Stimulated activated CD8-positive, alpha-beta memory T cell treated with anti-CD3 and anti-CD28 coated beads, Interleukin-15, amount 100 ng/mL, for 48 hours (primary cell): ENCODE measurements at regions not wholly inside any gene's neighbourhood (a gene's known extent, or its start where the extent isn't known, plus 50 kb on each side); places are given as distances from the start of the nearest gene placed in this dataset.
"Not testable (repeated sequence)": the region's sequence is repeated elsewhere in the genome, so short reads cannot be mapped to it uniquely, and the experiment has no call there.

Experiments used
- DNase-seq, 2 donors: peaks; one replicate each; pipeline ENCODE4 v3.0.0-alpha.2; 2020; ENCODE audit warnings: low read depth in 2 of 2

DNA sequence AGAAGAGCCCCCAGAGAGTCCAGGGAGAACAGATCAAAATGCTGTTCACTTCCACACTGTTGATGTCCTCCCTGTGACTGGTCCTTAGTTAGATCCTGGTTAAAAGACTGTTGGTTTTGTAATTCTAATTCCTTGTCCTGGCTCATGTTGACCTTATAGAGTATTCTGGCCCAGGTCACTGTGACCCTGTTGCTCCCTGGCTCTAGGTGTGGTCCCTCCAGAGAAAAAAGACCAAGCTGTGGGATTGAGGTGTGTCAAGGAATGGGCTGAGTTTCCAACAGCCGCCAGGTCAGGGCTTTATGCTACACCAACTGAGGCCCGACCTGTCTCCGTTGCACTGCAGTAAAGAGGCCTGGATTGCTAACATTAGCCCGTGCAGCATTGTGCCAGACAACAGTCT is 241.0 kb upstream of the MSX2 start:
- DNase-seq, result no peak

- no peak for DNase-seq
These were observed 235.2 kb upstream of the MSX2 start for GRCh38 chr5:174489215-174489614.

DNA sequence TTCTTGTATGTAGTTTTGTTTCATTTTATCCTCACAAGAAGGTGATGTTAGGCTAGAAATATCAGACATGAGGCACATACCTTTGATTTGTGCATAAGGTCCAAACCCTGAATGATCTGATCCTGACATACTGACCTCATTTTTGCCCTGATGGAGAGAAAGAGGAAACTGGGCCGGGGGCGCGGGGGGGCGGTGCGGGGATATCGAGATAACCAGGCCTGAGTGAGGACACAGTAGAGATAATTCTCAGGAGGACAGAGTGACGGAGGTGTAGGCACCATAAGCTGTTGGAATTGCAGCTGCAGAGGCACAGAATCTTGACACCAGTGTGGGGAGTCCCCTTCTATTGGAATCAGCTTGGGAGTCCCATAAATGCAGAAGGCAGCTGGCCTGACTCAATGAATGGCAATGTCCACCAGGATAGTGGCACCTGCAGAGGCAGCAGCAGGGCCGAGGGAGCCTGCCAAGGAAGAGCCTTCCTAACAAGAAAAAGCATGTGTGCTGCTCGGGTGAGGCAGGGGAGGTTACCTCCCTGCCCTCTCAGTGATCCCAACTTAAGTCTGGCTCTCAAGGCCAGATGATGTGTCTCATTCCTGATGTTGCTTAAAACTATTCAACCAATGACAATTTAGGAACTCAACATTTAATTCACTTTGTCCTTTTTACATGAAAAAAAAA is 234.3 kb upstream of the MSX2 start:
- no peak for DNase-seq

DNA sequence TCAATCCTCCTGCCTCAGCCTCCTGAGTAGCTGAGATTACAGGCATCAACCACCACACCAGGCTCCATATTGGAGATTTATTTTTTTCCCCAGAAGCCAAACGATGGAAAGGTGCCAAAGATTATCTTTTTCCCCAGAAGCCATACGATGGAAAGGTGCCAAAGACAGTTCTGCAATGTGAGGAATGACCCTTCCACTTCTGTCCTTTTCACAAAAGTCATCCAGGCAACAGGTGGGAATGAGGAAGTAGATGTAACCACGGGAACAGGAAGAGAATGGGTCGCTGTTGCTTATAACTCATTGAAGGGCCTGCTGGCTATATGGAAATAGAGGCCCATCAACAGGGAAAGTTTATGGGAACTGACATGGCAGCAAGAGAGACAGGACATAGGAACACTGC is 233.7 kb upstream of the MSX2 start:
- DNase-seq, result no peak

DNA sequence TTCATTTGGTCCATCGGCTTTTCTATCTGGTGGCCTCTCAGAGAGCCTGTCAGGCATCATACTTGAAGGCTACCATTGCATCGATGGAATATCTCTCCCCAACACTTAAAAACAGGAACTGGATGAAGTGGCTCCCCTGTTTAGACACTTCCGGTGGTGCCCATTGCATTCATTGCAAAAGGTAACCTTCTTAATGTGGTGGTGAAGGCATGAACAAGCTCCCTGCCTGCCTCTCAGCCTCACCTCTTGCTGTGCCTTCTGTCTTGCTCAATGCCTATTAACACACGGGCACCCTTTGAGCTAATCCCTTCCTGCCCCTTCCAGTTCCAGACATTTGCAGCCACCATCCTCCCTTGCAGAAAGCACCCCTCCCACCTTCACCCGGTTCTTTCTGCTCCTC is 233.1 kb upstream of the MSX2 start:
- no peak for DNase-seq

DNA sequence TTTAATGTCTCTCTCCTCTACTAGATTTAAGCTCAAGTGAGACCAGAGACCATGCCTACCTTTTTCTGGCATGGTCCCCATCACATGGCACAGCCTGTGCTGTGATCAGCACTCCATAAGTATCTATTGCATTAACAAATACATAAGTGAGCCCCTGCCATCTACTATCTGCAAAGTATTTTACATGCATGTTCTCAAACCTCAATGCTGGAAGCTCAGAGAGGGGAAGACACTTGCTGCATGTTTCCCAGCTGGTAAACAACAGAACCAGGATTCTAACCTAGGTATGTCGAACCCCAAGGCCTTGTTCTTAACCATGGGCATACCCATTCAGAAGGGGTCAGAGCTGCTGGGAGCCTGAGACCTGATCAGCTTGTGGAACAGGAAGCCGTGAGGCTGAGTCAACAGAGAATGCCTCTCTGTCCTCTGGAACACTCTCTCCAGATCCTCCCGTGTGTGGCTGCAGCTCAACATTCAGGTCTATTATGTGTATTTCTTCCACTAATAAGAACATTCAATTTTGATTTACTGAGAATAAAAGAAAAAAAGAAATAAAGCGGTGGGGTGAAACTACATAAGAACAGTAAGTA is 232.5 kb upstream of the MSX2 start:
- no peak for DNase-seq

- DNase-seq, result no peak
These were observed 230.9 kb upstream of the MSX2 start for GRCh38 chr5:174493530-174493929.

- DNase-seq, result not testable (repeated sequence)
These were observed 226.4 kb upstream of the MSX2 start for GRCh38 chr5:174497939-174498338.

- not testable (repeated sequence) for DNase-seq
These were observed 225.8 kb upstream of the MSX2 start for GRCh38 chr5:174498575-174498974.

GRCh38 chr5:174500636-174501035 is 223.7 kb upstream of the MSX2 start:
- DNase-seq, result no peak

DNA sequence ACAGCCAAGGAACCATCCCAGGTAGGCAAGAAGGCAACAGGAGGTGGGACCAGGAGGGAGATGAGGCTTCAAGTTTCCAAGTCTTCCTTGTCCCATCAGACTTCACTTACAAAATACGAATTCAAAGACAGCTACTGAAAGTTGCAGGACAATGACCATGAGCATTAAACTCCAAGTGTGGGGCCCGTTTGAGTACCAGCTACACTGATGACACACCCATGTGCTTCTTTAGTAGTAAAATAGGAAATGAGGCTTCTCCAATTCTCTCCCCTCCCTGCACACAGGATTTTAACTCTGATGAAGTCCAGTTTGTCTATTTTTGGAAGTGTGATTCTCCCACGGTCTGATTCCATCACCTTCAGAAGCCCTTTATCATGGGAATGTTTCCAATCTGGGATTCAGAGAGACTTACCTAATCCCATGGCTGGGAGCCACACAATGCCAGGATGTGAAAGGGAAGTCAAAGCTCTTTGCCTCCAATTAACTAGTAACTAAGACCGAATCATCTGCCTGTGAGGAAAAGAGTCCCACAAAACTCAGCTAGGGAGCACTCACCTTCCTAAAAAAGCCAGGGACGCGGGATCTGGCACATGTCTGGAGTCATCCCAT is 222.8 kb upstream of the MSX2 start:
- DNase-seq, result no peak

DNA sequence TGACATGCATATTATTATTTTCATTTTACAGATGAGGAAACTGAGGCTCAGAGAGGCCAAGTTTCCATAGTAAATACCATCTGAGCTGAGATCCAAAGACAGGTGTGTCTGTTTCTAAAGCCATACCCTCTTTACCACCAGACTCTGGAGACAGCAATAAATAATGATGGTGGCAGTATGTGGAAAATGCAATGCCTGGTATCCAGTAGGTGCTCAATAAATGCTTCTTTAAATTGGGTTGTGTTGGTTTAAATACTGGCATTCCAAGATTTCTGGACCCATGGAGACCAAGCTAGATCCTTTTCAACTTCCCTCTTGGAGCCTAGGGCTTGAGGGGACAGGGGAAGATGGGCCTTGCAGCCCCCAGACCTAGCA is 221.3 kb upstream of the MSX2 start:
- no peak for DNase-seq

DNA sequence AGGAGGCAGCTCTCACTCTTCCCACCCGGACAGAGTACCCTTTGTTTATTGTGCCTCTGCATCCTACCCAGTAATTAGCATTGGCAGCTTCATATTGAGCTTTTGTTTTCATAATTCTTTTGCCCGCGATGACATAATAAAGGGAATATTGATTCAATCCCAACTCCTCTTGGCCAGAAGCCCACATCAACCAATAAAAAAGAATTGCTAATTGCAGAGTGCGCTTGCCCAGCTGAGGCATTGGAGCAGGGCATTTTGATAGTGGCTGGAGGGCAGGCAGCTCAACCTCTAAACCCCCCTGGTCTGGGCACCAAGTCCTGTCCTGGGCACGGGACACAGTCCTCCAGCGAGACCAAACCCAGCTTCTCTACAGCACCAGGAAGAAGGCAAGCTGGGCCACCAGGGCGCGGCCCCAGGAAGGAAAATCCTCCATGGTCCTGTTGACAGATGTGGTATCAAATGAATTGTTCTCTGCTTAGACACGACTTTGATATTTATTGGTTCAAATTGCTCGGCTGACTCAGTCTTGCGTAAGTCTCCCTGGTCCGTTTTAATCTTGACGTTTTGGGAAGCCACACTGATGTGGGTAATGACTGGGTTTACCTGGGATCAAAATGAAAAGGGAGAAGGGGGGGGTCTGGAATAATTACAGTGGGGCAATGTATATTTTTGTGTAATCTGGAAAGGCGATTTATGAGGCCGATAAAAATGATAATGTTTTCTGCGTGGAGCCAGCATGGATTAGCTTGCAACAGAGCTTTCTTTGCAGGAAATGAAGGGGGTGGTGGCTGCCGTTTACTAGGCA is 220.7 kb upstream of the MSX2 start:
- no peak for DNase-seq

DNA sequence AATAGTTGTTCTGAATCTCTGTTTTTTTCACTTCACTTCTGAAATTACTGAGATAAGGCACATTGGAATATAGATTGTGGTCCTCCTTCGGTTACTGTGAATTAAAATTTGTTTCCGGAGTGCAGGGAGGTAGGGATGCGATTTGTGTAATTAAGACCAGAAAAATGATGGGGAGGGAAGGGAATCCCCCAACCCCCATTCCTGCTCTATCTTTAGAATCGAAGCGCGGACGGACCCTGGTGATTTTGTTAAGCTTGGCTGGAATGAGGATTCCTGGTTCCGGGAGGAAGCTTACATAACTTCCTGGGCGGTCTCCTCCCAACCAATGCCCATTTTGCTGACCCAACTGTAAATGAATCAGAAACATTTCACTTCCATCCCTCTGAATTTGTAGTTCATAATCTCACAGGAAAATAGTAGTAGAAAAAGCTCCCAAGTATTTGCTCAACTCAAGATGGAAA is 220.1 kb upstream of the MSX2 start:
- DNase-seq, result no peak

- DNase-seq, result no peak
These were observed 218.8 kb upstream of the MSX2 start for GRCh38 chr5:174505621-174506020.

- not testable (repeated sequence) for DNase-seq
These were observed 213.5 kb upstream of the MSX2 start for GRCh38 chr5:174510782-174511453.

DNA sequence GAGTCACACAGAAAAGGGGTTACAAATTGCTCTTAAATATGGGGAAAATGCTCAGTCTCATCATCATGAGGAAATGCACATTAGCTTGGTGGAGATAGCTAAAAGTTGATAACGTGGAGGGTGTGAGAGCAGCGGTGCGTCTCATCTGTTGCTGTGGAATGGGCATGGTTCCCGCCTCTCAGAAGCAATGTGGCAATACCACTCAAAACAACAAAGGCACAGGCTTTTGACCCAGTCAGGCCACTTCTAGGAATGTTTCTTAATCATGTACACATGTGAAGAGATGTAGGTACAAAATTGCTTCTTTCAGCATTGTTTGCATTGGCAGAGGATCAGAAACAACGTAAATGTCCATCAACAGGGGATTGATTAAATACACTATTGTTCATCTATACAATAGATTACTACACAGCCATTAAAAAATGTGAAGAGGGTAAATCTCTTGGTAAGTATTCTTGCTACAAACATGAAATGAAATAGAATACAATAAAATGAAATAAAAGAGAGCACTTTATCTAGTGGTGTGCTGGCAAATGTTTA is 212.6 kb upstream of the MSX2 start:
- DNase-seq, result no peak

DNA sequence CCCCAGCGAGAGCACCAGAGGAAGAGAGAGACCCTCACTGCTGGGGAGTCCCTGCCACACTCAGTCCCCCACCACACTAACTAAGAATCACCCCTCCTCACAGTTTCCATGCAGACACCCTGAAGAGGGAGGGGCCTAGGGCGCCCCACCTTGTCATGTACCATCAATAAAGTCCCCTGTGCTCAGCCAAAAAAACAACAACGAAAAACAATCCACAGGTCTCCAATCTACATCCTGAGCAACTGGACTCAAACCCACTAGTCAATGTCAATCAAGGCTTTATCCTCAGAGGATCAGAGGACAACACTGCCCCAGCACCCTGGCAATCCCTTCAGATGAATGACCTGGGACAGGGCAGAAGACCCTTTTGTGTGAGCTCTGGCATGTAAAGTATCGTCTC is 210.1 kb upstream of the MSX2 start:
- no peak for DNase-seq

DNA sequence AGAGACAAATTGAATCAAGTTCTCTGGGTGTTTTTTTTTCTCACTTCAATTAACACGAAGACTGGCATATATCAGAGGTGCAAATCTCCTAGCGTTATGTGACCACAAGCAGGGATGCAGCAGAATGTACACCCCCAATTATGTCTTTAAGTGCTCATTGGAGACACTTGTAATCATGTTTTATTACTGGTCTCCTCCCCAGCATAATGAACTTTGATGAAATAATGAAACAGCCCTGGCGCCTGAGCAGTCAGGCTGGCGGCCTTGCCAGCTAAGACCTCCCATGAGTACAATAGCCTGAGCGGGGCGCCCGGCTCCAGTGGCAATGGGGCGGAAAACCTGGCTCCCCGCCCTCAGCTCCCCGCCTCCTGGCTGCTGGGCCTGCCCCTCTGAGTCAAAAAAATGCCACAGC is 209.4 kb upstream of the MSX2 start:
- no peak for DNase-seq

DNA sequence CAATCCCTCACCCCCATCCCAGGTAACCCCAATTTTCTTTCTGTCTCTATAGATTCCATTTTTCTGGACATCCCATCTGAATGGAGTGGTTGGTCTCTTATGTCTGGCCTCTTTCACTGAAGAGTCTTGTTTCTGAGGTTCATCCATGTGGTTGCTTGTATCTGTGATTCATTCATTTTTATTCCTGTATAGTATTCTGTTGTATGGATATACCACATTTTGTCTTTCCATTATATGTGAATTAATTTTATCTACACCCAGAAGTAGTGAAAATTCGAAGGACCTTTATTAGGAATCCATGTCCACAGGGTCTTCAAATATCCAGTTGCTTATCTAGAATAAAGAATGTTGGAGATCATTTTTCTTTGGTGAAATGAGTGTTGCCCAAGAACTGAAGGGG is 207.6 kb upstream of the MSX2 start:
- DNase-seq, result no peak

- no peak for DNase-seq
These were observed 205.9 kb upstream of the MSX2 start for GRCh38 chr5:174518512-174518911.
